SK-N-SH treated with all-trans-retinoic acid at 6 μM for 48 hours (cell line): ENCODE measurements at regions not wholly inside any gene's neighbourhood (a gene's known extent, or its start where the extent isn't known, plus 50 kb on each side); places are given as distances from the start of the nearest gene placed in this dataset.

Source experiments
- ARNTL ChIP-seq: fragments of 450-650 bp; formaldehyde crosslinking; IDR thresholded peaks from 2 replicates; pipeline ENCODE4 v1.5.0; 2020; ENCODE audit warnings: low read depth, mild to moderate bottlenecking, moderate library complexity, borderline replicate concordance
- BACH2 ChIP-seq: fragments of 250-450 bp; sonication (Bioruptor Pico); IDR thresholded peaks from 2 replicates; pipeline ENCODE4 v1.9.0; 2021; ENCODE audit warnings: mild to moderate bottlenecking, borderline replicate concordance
- CSDC2 ChIP-seq: fragments of 250-450 bp; sonication (Bioruptor Pico); IDR thresholded peaks from 2 replicates; pipeline ENCODE4 v1.5.0; 2020; ENCODE audit warnings: mild to moderate bottlenecking, moderate library complexity
- ESRRG ChIP-seq: fragments of 250-450 bp; sonication (Bioruptor Pico); IDR thresholded peaks from 2 replicates; pipeline ENCODE4 v1.6.1; 2021; ENCODE audit warnings: mild to moderate bottlenecking
- ISL1 ChIP-seq: fragments of 250-450 bp; sonication (Bioruptor Pico); IDR thresholded peaks from 2 replicates; pipeline ENCODE4 v2.1.2; 2022; ENCODE audit warnings: mild to moderate bottlenecking, moderate library complexity
- OSR1 ChIP-seq: fragments of 250-450 bp; sonication (Bioruptor Pico); IDR thresholded peaks from 2 replicates; pipeline ENCODE4 v1.8.0; 2022; ENCODE audit warnings: moderate library complexity, mild to moderate bottlenecking, inconsistent platforms
- POU6F1 ChIP-seq: fragments of 250-450 bp; sonication (Bioruptor Pico); IDR thresholded peaks from 2 replicates; pipeline ENCODE4 v1.8.0; 2021; ENCODE audit warnings: low read depth, mild to moderate bottlenecking, moderate library complexity, borderline replicate concordance
- PPARA ChIP-seq: fragments of 250-450 bp; sonication (Bioruptor Pico); IDR thresholded peaks from 2 replicates; pipeline ENCODE4 v1.5.0; 2020; ENCODE audit warnings: mild to moderate bottlenecking, borderline replicate concordance
- RARB ChIP-seq: fragments of 250-450 bp; sonication (Bioruptor Pico); IDR thresholded peaks from 2 replicates; pipeline ENCODE4 v1.8.0; 2021; ENCODE audit warnings: mild to moderate bottlenecking, moderate library complexity
- TSHZ2 ChIP-seq: fragments of 250-450 bp; sonication (Bioruptor Pico); IDR thresholded peaks from 2 replicates; pipeline ENCODE4 v1.5.0; 2020; ENCODE audit warnings: mild to moderate bottlenecking, moderate library complexity
- ZC3H10 ChIP-seq: fragments of 250-450 bp; sonication (Bioruptor Pico); IDR thresholded peaks from 2 replicates; pipeline ENCODE4 v1.5.1; 2021; ENCODE audit warnings: mild to moderate bottlenecking, moderate library complexity
- ZFP30 ChIP-seq: fragments of 450-650 bp; formaldehyde crosslinking; IDR thresholded peaks from 2 replicates; pipeline ENCODE4 v1.5.0; 2022; ENCODE audit warnings: mild to moderate bottlenecking, moderate library complexity
- TF ChIP-seq, protein P1 (sequence below): fragments of 250-450 bp; sonication (Bioruptor Pico); IDR thresholded peaks from 2 replicates; pipeline ENCODE4 v1.8.0; 2020; ENCODE audit warnings: mild to moderate bottlenecking, moderate library complexity, borderline replicate concordance
- TF ChIP-seq, protein P2 (sequence below): fragments of 250-450 bp; sonication (Bioruptor Pico); IDR thresholded peaks from 2 replicates; pipeline ENCODE4 v1.5.1; 2020; ENCODE audit warnings: low read depth, mild to moderate bottlenecking, moderate library complexity

DNA sequence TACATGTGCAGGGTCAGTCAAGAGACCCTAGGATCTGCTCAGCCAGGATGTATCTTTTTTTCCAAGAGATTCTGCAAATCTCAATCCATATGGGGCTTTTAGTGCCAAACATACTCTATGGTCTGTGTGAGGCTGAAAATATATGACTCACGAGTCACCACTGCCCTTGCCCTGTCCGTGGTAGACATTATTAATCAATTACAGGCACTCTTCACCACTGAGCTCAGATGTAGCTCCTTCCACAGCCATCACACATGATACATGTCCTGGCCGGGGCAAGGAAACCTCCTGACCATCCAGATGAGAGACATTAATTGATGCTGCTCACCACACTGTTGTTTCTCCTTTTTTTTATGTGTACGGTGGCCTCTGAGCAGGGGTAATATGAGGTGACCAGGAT, 90.2 kb upstream of the RET start:
- TF ChIP-seq ZC3H10 (no peak), POU6F1 (CRISPR knock-in tag) (no peak), PPARA (CRISPR knock-in tag) (no peak), ISL1 (CRISPR knock-in tag) (no peak), ARNTL (no peak), CSDC2 (CRISPR knock-in tag) (no peak), ZFP30 (CRISPR knock-in tag) (no peak), TSHZ2 (no peak), BACH2 (CRISPR knock-in tag) (no peak), OSR1 (no peak), RARB (CRISPR knock-in tag) (no peak), ESRRG (no peak)
- TF ChIP-seq, protein P1, sequence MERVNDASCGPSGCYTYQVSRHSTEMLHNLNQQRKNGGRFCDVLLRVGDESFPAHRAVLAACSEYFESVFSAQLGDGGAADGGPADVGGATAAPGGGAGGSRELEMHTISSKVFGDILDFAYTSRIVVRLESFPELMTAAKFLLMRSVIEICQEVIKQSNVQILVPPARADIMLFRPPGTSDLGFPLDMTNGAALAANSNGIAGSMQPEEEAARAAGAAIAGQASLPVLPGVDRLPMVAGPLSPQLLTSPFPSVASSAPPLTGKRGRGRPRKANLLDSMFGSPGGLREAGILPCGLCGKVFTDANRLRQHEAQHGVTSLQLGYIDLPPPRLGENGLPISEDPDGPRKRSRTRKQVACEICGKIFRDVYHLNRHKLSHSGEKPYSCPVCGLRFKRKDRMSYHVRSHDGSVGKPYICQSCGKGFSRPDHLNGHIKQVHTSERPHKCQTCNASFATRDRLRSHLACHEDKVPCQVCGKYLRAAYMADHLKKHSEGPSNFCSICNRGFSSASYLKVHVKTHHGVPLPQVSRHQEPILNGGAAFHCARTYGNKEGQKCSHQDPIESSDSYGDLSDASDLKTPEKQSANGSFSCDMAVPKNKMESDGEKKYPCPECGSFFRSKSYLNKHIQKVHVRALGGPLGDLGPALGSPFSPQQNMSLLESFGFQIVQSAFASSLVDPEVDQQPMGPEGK (CRISPR knock-in tag), result no peak
- TF ChIP-seq, protein P2, sequence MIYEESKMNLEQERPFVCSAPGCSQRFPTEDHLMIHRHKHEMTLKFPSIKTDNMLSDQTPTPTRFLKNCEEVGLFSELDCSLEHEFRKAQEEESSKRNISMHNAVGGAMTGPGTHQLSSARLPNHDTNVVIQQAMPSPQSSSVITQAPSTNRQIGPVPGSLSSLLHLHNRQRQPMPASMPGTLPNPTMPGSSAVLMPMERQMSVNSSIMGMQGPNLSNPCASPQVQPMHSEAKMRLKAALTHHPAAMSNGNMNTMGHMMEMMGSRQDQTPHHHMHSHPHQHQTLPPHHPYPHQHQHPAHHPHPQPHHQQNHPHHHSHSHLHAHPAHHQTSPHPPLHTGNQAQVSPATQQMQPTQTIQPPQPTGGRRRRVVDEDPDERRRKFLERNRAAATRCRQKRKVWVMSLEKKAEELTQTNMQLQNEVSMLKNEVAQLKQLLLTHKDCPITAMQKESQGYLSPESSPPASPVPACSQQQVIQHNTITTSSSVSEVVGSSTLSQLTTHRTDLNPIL (CRISPR knock-in tag), result no peak
